ENCODE measurements at regions not wholly inside any gene's neighbourhood (a gene's known extent, or its start where the extent isn't known, plus 50 kb on each side); places are given as distances from the start of the nearest gene placed in this dataset.

DNA sequence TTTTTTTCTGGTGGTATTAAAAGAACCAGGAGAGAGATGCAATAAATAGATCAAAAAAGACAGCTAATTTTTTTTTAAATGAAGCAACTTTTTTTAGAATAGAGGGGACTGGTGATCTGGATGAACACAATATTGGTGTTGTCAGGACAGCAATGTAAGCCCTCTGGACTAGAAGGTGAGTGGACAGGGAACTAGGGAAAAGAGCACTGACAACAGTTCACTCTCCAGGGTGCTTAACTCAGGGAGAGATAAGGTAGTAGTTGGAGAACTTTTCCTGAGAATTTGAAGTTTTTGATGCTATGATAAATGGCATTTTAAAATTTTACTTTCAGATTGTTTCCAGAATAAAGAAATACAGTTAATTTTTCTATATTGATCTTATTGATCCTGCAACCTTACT lies 158.3 kb upstream of the STAC start:
- DNase-seq (ENCODE audit: low read depth, low spot score) = no peak
- CTCF ChIA-PET = no interaction called here
- no TSS peak for BruUV-seq (replicated peaks)
- Histone ChIP-seq H3K4me1 (ENCODE audit: control insufficient read depth, extremely low read depth, insufficient read depth, low read length) (no peaks in the 10 kb centered on the region), H3K27ac (ENCODE audit: insufficient read depth, low read depth, low read length) (no peak overlapping the region), H3K27me3 (ENCODE audit: control insufficient read depth in 2 of 2, insufficient read depth in 2 of 2, low read length in 2 of 2) (no peaks in the 10 kb centered on the region), H3K4me2 (ENCODE audit: insufficient read depth, low read length) (no peak overlapping the region), H3K9me1 (replicated peaks; ENCODE audit: control insufficient read depth, extremely low read depth, insufficient read depth, low read length) (no peaks in the 10 kb centered on the region), H3K9me3 (replicated peaks; ENCODE audit: control insufficient read depth, insufficient read depth, low read length) (no peaks in the 10 kb centered on the region), H3K9ac (replicated peaks; ENCODE audit: extremely low read depth, insufficient read depth, low read length) (no peak overlapping the region), H3K36me3 (ENCODE audit: control insufficient read depth in 2 of 2, extremely low read depth in 1 of 2, insufficient read depth in 2 of 2, low read length in 2 of 2) (no peaks in the 10 kb centered on the region), H3K4me3 (replicated peaks in 1 of 3; ENCODE audit: insufficient read depth in 1 of 3, low read depth in 1 of 3, low read length in 3 of 3) (no peak overlapping the region), H3K79me2 (ENCODE audit: control insufficient read depth, insufficient read depth, low read length) (no peaks in the 10 kb centered on the region), H2AFZ (ENCODE audit: low read depth, low read length) (no peak overlapping the region), H4K20me1 (replicated peaks; ENCODE audit: control insufficient read depth, extremely low read depth, insufficient read depth, low read length) (no peaks in the 10 kb centered on the region)
- POLR2A ChIA-PET = no interaction called here
- no peak for FAIRE-seq
- intact Hi-C loops (cut with micrococcal nuclease) (no loop called here), dilution Hi-C loops (cut with MboI; ENCODE audit: extremely low pct_ligation_motif_present, low sequenced_read_pairs) (no loop called here)
- TF ChIP-seq, protein P1, sequence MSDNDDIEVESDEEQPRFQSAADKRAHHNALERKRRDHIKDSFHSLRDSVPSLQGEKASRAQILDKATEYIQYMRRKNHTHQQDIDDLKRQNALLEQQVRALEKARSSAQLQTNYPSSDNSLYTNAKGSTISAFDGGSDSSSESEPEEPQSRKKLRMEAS (IDR thresholded peaks at IDR 0.05; ENCODE audit: insufficient read depth, insufficient read length) = no peak
- no peak for TF ChIP-seq FOS (IDR thresholded peaks at IDR 0.05; ENCODE audit: borderline replicate concordance, insufficient read depth, low read length)
- no peak for TF ChIP-seq POLR2AphosphoS5 (IDR thresholded peaks at IDR 0.05; ENCODE audit: insufficient read depth, low read depth, low read length)
- TF ChIP-seq, protein P2, sequence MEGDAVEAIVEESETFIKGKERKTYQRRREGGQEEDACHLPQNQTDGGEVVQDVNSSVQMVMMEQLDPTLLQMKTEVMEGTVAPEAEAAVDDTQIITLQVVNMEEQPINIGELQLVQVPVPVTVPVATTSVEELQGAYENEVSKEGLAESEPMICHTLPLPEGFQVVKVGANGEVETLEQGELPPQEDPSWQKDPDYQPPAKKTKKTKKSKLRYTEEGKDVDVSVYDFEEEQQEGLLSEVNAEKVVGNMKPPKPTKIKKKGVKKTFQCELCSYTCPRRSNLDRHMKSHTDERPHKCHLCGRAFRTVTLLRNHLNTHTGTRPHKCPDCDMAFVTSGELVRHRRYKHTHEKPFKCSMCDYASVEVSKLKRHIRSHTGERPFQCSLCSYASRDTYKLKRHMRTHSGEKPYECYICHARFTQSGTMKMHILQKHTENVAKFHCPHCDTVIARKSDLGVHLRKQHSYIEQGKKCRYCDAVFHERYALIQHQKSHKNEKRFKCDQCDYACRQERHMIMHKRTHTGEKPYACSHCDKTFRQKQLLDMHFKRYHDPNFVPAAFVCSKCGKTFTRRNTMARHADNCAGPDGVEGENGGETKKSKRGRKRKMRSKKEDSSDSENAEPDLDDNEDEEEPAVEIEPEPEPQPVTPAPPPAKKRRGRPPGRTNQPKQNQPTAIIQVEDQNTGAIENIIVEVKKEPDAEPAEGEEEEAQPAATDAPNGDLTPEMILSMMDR (IDR thresholded peaks at IDR 0.05; ENCODE audit: extremely low read depth in 1 of 2, insufficient read depth in 1 of 2, low read depth in 1 of 2, low read length in 2 of 2) = no peak
- no peak for TF ChIP-seq GATA2 (IDR thresholded peaks at IDR 0.05; ENCODE audit: insufficient read depth, insufficient read length, low read depth, low read length)
- TF ChIP-seq MYC (IDR thresholded peaks at IDR 0.05; ENCODE audit: low read depth, low read length) = no peak
- no peak for TF ChIP-seq EZH2 (IDR thresholded peaks at IDR 0.05; ENCODE audit: borderline replicate concordance, low read depth, low read length, severe bottlenecking)
- no peak for TF ChIP-seq POLR2A (IDR thresholded peaks at IDR 0.05; ENCODE audit: low read depth, low read length)
- TF ChIP-seq JUN (IDR thresholded peaks at IDR 0.05; ENCODE audit: borderline replicate concordance, insufficient read depth, insufficient read length, low read depth) = no peak
